PC-9 (cell line): ENCODE measurements at regions not wholly inside any gene's neighbourhood (a gene's known extent, or its start where the extent isn't known, plus 50 kb on each side); places are given as distances from the start of the nearest gene placed in this dataset.

Experiments used
- EZH2 ChIP-seq: fragments of 200-600 bp; sonication (generic); IDR thresholded peaks from 2 replicates; pipeline ENCODE4 v1.8.0; 2017; ENCODE audit warnings: antibody characterized with exemption, low read depth
- TF ChIP-seq, protein P1 (sequence below): fragments of 200-600 bp; sonication (generic); conservative IDR thresholded peaks from 2 replicates; pipeline ENCODE4 v1.6.1; 2017; ENCODE audit warnings: mixed run types, antibody characterized with exemption, mild to moderate bottlenecking, moderate library complexity

- TF ChIP-seq, protein P1, sequence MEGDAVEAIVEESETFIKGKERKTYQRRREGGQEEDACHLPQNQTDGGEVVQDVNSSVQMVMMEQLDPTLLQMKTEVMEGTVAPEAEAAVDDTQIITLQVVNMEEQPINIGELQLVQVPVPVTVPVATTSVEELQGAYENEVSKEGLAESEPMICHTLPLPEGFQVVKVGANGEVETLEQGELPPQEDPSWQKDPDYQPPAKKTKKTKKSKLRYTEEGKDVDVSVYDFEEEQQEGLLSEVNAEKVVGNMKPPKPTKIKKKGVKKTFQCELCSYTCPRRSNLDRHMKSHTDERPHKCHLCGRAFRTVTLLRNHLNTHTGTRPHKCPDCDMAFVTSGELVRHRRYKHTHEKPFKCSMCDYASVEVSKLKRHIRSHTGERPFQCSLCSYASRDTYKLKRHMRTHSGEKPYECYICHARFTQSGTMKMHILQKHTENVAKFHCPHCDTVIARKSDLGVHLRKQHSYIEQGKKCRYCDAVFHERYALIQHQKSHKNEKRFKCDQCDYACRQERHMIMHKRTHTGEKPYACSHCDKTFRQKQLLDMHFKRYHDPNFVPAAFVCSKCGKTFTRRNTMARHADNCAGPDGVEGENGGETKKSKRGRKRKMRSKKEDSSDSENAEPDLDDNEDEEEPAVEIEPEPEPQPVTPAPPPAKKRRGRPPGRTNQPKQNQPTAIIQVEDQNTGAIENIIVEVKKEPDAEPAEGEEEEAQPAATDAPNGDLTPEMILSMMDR = no peak
- TF ChIP-seq EZH2 = no peak
These were observed 599.6 kb downstream of the PSAT1 start for GRCh38 chr9:78896479-78896878.
